GM18517 (cell line): ENCODE measurements at regions not wholly inside any gene's neighbourhood (a gene's known extent, or its start where the extent isn't known, plus 50 kb on each side); places are given as distances from the start of the nearest gene placed in this dataset.

Experiments
- ATAC-seq: cut with Tn5 transposase; IDR thresholded peaks from one replicate; pipeline ENCODE4 v1.9.1; 2021; ENCODE audit warnings: mild to moderate bottlenecking, moderate library complexity; ENCODE audit not compliant: unreplicated experiment

GRCh38 chr2:187143537-187143936 lies 294.6 kb upstream of the ZSWIM2 start:
- ATAC-seq: no peak

GRCh38 chr2:187139469-187139868 lies 290.5 kb upstream of the ZSWIM2 start:
- ATAC-seq: no peak

- no peak for ATAC-seq
Measured at GRCh38 chr2:187138265-187138664, 289.3 kb upstream of the ZSWIM2 start.

GRCh38 chr2:187136646-187137045 lies 287.7 kb upstream of the ZSWIM2 start:
- no peak for ATAC-seq

GRCh38 chr2:187134306-187134705 lies 285.3 kb upstream of the ZSWIM2 start:
- ATAC-seq: no peak

GRCh38 chr2:187129868-187130267 lies 280.9 kb upstream of the ZSWIM2 start:
- no peak for ATAC-seq

GRCh38 chr2:187129306-187129705 lies 280.3 kb upstream of the ZSWIM2 start:
- ATAC-seq: no peak

- ATAC-seq: no peak
Measured at GRCh38 chr2:187126247-187127005, 277.5 kb upstream of the ZSWIM2 start.

GRCh38 chr2:187125318-187125717 lies 276.3 kb upstream of the ZSWIM2 start:
- ATAC-seq: no peak

- ATAC-seq: no peak
Measured at GRCh38 chr2:187124529-187124928, 275.6 kb upstream of the ZSWIM2 start.

GRCh38 chr2:187118331-187119099 lies 269.5 kb upstream of the ZSWIM2 start:
- ATAC-seq: no peak

- ATAC-seq: no peak
Measured at GRCh38 chr2:187117483-187117882, 268.5 kb upstream of the ZSWIM2 start.

- ATAC-seq: no peak
Measured at GRCh38 chr2:187115627-187116026, 266.7 kb upstream of the ZSWIM2 start.

- ATAC-seq: no peak
Measured at GRCh38 chr2:187107001-187107400, 258.0 kb upstream of the ZSWIM2 start.

- ATAC-seq: no peak
Measured at GRCh38 chr2:187105218-187105617, 256.2 kb upstream of the ZSWIM2 start.

- no peak for ATAC-seq
Measured at GRCh38 chr2:187102381-187102780, 253.4 kb upstream of the ZSWIM2 start.

- no peak for ATAC-seq
Measured at GRCh38 chr2:187098154-187098553, 249.2 kb upstream of the ZSWIM2 start.

- no peak for ATAC-seq
Measured at GRCh38 chr2:187093771-187094412, 244.9 kb upstream of the ZSWIM2 start.

GRCh38 chr2:187091664-187092063 lies 242.7 kb upstream of the ZSWIM2 start:
- no peak for ATAC-seq

- ATAC-seq: no peak
Measured at GRCh38 chr2:187084524-187084923, 235.6 kb upstream of the ZSWIM2 start.

- ATAC-seq: no peak
Measured at GRCh38 chr2:187081461-187081860, 232.5 kb upstream of the ZSWIM2 start.

- no peak for ATAC-seq
Measured at GRCh38 chr2:187079901-187080300, 230.9 kb upstream of the ZSWIM2 start.
